Epithelial cell of esophagus (primary cell): ENCODE measurements at regions not wholly inside any gene's neighbourhood (a gene's known extent, or its start where the extent isn't known, plus 50 kb on each side); places are given as distances from the start of the nearest gene placed in this dataset.
"Not testable (repeated sequence)": the region's sequence is repeated elsewhere in the genome, so short reads cannot be mapped to it uniquely, and the experiment has no call there.

Source experiments
- DNase-seq: peaks from one replicate; pipeline ENCODE4 v3.0.0; 2010; ENCODE audit warnings: low read depth
- H3K4me3 ChIP-seq: 2 replicates; pipeline ENCODE4 v1.5.1; 2011; ENCODE audit warnings: mild to moderate bottlenecking, low read length, control low read depth
- CTCF ChIP-seq: IDR thresholded peaks from 2 replicates; pipeline ENCODE4 v1.5.1; 2011; ENCODE audit warnings: low read depth, mild to moderate bottlenecking, low read length, control low read depth, inconsistent platforms; ENCODE audit not compliant: insufficient read depth; ENCODE audit errors: missing control alignments

- H3K4me3 ChIP-seq: no peak overlapping the region
- no peak for DNase-seq
- no peak for TF ChIP-seq CTCF
Measured at GRCh38 chr2:192657362-192657761, 462.6 kb upstream of the TMEFF2 start.

DNA sequence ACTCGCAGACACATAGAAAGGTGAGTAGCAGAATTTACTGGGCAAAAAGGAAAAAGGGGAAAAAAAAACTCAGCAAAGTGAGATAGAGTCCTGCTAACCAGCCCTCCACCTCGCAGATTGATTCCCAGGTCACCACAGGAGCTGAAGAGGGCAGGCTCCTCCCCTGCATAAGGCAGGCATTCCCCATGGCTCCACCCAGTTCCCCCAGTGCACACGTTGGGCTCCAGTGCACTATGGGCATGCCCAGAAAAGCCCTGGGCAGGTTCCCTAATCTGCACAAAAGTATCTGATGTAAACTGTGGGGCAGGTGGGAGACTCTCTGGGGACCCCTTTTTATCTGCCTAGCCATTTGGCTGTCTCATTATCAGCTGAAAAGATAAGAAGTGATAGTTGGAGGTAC, 461.2 kb upstream of the TMEFF2 start:
- TF ChIP-seq CTCF: no peak
- DNase-seq: no peak
- H3K4me3 ChIP-seq: no peak overlapping the region

GRCh38 chr2:192645811-192646598, 451.3 kb upstream of the TMEFF2 start:
- no peak for TF ChIP-seq CTCF
- no peak overlapping the region for H3K4me3 ChIP-seq
- DNase-seq: no peak

DNA sequence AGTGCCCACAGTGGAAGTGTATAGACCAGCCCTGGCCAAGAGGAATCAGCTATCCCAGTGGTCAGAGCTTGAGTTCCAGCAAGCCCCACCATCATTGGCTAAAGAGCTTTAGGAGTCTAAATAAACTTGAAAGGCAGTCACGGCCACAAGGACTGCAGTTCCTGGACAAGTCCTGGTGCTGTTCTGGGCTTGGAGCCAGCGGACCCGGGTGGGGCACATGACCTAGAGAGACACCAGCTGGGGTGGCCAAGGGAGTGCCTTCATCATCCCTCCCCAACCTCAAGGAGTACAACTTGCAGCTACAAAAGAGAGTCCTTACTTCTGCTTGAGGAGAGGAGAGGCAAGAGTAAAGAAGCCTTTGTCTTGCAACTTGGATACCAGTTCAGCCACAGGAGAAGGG, 439.8 kb upstream of the TMEFF2 start:
- TF ChIP-seq CTCF: no peak
- no peak overlapping the region for H3K4me3 ChIP-seq
- no peak for DNase-seq

DNA sequence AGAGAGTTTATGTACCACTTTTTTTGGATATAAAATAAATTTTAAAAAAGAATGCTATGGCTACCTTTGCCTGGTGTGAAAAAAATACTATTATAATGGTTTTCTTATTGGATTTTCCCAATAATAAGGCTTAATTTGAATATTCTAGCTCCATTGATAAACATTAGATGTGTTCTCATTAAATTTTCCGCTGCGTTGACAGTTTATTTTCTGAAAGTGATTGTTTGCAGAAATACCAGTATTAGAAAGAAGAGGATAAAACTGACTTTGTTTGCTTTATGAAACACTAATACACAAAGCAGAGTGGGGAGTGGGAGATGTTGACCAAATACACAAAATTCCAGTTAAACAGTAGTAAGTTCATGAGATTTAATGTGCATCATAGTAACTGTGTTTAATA, 433.3 kb upstream of the TMEFF2 start:
- no peak for TF ChIP-seq CTCF
- H3K4me3 ChIP-seq: no peak overlapping the region
- no peak for DNase-seq

DNA sequence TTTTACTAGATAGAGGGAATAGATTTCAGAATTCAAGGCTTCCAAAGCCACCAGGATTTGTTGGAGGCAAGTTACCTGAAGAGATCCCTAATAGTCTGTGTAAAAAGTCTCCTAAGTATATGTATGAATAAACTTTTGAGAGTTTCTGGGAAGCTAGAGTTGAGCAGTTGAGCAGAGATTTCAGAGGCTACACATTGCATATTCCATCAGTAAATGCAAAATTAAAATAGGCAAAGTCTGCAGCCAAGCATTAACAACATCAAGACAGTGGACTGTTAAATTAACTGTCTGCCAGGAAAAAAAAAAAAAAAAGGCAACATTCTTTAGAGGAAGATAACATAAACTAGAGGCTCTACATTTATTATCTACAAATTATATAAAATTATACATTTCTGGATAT, 420.4 kb upstream of the TMEFF2 start:
- no peak for TF ChIP-seq CTCF
- H3K4me3 ChIP-seq: no peak overlapping the region
- no peak for DNase-seq

DNA sequence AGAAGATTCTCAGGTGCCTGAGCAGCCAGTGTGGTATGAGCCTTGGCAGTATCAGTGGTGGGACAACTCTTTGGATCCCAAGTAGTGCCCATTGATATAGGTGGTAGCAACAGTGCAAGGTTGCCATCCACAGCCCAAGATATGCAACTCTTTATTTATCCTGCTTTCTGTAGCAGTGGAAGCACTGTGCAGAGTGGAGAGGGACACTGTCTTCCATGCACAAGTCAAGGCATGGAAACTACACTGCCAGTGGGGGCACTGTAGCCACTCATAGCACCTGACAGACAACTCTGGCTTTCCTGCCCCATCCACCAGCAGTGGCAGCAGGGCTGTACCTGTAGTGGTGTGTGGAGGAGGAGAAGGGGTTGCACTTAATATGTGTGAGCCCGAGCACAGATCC, 409.6 kb upstream of the TMEFF2 start:
- no peak overlapping the region for H3K4me3 ChIP-seq
- TF ChIP-seq CTCF: peak; percentile 8
- DNase-seq: no peak

- H3K4me3 ChIP-seq, DNase-seq: not testable (repeated sequence)
Measured at GRCh38 chr2:192598649-192599048, 403.9 kb upstream of the TMEFF2 start.
